ENCODE measurements at regions not wholly inside any gene's neighbourhood (a gene's known extent, or its start where the extent isn't known, plus 50 kb on each side); places are given as distances from the start of the nearest gene placed in this dataset.
A peak's percentile ranks its signal among the peaks of the same experiment; 100 is the strongest.
"Not testable (repeated sequence)": the region's sequence is repeated elsewhere in the genome, so short reads cannot be mapped to it uniquely, and the experiment has no call there.

DNA sequence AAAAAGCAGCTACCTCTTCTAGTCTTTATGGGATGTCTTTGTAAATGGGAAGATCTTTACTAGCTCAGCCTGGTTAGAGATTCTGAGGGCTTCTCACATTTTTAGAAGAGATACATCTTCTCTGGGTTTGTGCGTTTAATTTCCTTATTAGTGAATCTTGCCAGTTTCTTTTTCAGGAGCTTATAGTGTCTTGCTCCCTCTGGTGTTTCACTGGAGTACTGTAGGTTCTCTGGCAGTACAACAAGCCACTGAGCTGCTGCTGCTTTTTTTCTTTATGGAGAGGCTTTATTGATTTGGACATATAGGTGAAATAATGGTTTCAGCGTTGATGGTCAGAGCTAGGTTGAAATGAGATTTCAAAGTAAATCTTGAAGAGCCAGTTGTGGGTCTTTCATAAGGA, 82.9 kb downstream of the LAS1L start:
- peak; percentile 13 for DNase-seq

DNA sequence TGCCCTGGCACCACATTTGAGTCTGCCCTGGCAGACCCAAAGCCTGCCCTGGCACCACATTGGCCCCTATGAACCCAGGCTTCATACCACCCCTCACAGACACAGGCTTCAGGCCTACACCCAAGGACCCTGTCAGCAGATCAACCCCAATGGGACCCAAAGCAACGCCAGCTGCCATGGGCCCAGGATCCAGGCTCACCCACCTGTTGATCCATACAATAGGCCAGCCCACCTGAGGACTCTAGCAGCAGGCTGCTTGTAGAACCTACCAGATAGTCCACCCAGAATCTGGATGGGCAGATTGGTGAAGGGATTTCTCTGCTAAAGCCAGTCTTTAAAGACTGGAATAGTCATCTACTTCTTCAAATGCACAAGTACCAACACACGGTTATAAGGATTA, 114.4 kb downstream of the LAS1L start:
- DNase-seq: no peak

DNA sequence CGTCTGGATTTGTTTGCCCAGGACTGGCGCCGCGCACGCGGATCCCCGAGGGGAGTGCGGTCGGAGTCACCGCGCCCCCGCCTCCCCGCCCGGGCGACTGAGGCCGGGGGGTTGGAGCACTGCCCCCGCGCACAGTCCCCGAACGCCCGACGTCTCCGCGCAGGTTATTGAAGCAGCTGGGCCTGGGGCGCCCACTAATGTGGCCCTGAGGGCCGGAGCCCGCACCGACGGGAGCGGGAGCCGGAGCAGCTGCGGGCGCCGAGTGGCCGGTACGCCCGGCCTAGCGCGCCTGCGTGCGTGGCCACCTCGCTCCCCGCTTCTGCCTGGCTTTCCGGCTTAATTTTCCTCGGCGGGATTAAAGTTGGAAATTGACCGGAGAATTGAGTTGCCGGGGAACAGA, 126.9 kb downstream of the LAS1L start:
- not testable (repeated sequence) for DNase-seq

DNA sequence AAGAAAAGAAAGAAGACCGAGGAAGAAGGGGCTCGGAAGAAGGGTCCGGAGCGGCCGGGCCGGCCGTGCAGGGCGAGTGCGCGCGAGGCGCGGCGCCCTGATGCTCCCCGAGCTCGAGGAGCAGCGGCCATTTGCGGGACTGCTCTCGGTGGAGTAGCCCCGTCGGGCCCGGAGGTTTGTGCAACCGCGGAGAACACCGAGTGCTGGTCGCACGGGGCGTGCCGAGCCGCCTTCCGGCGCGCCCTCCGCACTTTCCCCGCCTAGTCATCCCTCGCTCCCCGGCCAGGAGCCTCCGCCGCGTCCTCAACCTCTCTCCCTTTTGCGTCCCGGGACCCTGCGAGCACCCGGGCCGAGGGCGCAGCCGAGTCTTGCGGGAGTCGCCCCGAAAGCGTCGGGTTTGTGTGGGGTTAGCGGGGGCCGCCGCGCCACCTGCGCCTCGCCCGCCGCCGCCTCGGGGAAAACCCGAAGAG, 127.4 kb downstream of the LAS1L start:
- no peak for DNase-seq

DNA sequence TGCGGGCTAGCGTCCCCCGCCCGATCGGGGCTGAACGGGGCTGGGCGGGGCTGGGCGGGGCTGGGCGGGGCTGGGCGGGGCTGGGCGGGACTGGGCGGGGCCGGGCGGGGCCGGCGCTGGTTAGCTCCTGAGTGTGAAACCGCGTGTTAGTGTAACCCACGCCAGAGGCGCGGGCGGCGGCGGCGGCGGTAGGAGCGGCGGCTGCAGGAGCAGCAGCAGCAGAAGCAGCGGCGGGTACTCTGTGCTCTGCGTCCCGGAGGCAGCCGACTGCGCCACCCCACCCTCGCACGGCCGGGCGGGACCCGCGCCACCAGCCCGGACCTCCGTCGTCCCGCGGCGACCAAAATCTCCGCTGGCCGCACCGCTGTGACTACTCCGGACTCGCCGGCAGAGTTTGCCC, 128.1 kb downstream of the LAS1L start:
- DNase-seq: no peak

DNA sequence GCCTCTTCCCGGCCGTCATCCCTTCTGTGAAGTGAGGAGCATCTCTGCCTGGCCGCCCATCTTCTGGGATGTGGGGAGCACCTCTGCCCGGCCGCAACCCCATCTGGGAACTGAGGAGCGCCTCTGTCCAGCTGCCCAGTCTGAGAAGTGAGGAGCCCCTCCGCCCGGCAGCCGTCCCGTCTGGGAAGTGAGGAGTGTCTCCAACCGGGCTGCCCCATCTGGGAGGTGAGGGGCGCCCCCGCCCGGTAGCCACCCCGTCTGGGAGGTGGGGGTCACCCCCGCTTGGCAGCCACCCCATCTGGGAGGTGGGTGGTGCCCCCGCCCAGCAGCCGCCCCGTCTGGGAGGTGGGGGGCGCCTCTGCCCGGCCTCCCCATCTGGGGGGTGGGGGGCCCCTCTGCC, 142.3 kb downstream of the LAS1L start:
- DNase-seq: no peak

DNA sequence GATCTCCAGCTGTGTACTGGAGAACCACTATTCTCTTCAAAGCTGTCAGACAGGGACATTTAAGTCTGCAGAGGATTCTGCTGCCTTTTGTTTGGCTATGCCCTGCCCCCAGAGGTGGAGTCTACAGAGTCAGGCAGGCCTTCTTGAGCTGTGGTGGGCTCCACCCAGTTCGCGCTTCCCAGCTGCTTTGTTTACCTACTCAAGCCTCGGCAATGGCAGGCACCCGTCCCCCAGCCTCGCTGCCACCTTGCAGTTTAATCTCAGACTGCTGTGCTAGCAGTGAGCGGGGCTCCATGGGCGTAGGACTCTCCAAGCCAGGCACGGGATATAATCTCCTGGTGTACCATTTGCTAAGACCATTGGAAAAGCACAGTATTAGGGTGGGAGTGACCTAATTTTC, 145.5 kb downstream of the LAS1L start:
- not testable (repeated sequence) for DNase-seq
